H9 (cell line): ENCODE measurements at regions not wholly inside any gene's neighbourhood (a gene's known extent, or its start where the extent isn't known, plus 50 kb on each side); places are given as distances from the start of the nearest gene placed in this dataset.

ENCODE experiments used
- DNase-seq: peaks from one replicate; pipeline ENCODE4 v3.0.0-alpha.2; 2017
- H2AFZ ChIP-seq: one replicate; pipeline ENCODE4 v1.6.1; 2013; ENCODE audit warnings: mild to moderate bottlenecking, low read length, control low read depth, moderate library complexity
- H2AK5ac ChIP-seq: 2 replicates; pipeline ENCODE4 v1.6.1; 2013; ENCODE audit warnings: low read length, control low read depth, mixed read lengths; ENCODE audit not compliant: insufficient read length
- H2BK120ac ChIP-seq: one replicate; pipeline ENCODE4 v1.6.1; 2013; ENCODE audit warnings: low read depth, mild to moderate bottlenecking, low read length, control low read depth, inconsistent platforms; ENCODE audit not compliant: poor library complexity, severe bottlenecking
- H2BK12ac ChIP-seq: 2 replicates; pipeline ENCODE4 v1.6.1; 2013; ENCODE audit warnings: low read length, control low read depth, mixed read lengths, low read depth; ENCODE audit not compliant: insufficient read length
- H2BK15ac ChIP-seq: 2 replicates; pipeline ENCODE4 v1.6.1; 2013; ENCODE audit warnings: low read depth, low read length, control low read depth
- H2BK20ac ChIP-seq: one replicate; pipeline ENCODE4 v1.6.1; 2013; ENCODE audit warnings: low read depth, mild to moderate bottlenecking, low read length, control low read depth, inconsistent platforms; ENCODE audit not compliant: poor library complexity, severe bottlenecking
- H2BK5ac ChIP-seq: 2 replicates; pipeline ENCODE4 v1.6.1; 2013; ENCODE audit warnings: low read length, control low read depth, mixed read lengths; ENCODE audit not compliant: insufficient read length
- H3K14ac ChIP-seq: 2 replicates; pipeline ENCODE4 v1.6.1; 2013; ENCODE audit warnings: low read length, control low read depth; ENCODE audit not compliant: insufficient read depth
- H3K18ac ChIP-seq: 2 replicates; pipeline ENCODE4 v1.6.1; 2013; ENCODE audit warnings: low read depth, mild to moderate bottlenecking, mixed read lengths, low read length, control low read depth; ENCODE audit not compliant: insufficient read length
- H3K23ac ChIP-seq: 2 replicates; pipeline ENCODE4 v1.6.1; 2013; ENCODE audit warnings: low read length, control low read depth, mixed read lengths, low read depth; ENCODE audit not compliant: insufficient read length
- H3K23me2 ChIP-seq: 2 replicates; pipeline ENCODE4 v1.6.1; 2013; ENCODE audit warnings: low read depth, mild to moderate bottlenecking, mixed read lengths, low read length, control low read depth; ENCODE audit not compliant: insufficient read length, poor library complexity, severe bottlenecking
- H3K27ac ChIP-seq: 2 replicates; pipeline ENCODE4 v1.5.1; 2013; ENCODE audit warnings: low read length, control low read depth, mixed read lengths, low read depth; ENCODE audit not compliant: insufficient read length
- H3K27me3 ChIP-seq: 2 replicates; pipeline ENCODE4 v1.6.1; 2013; ENCODE audit warnings: low read length, control low read depth, inconsistent platforms; ENCODE audit not compliant: insufficient read depth
- H3K4ac ChIP-seq: 2 replicates; pipeline ENCODE4 v1.6.1; 2013; ENCODE audit warnings: low read depth, mild to moderate bottlenecking, control low read depth, inconsistent platforms, low read length, moderate library complexity
- H3K4me1 ChIP-seq: 2 replicates; pipeline ENCODE4 v1.6.1; 2013; ENCODE audit warnings: low read length, control low read depth, inconsistent platforms; ENCODE audit not compliant: insufficient read depth
- H3K4me2 ChIP-seq: 2 replicates; pipeline ENCODE4 v1.6.1; 2013; ENCODE audit warnings: low read length, control low read depth, mixed read lengths; ENCODE audit not compliant: insufficient read length, insufficient read depth
- H3K56ac ChIP-seq: 2 replicates; pipeline ENCODE4 v1.6.1; 2013; ENCODE audit warnings: low read depth, mild to moderate bottlenecking, mixed read lengths, low read length, control low read depth; ENCODE audit not compliant: insufficient read length
- H3K79me1 ChIP-seq: 2 replicates; pipeline ENCODE4 v1.6.1; 2013; ENCODE audit warnings: low read depth, mild to moderate bottlenecking, moderate library complexity, low read length, control low read depth, inconsistent platforms; ENCODE audit not compliant: insufficient read depth, poor library complexity, severe bottlenecking
- H3K79me2 ChIP-seq: 2 replicates; pipeline ENCODE4 v1.6.1; 2013; ENCODE audit warnings: low read length, control low read depth, inconsistent platforms; ENCODE audit not compliant: insufficient read depth
- H3K9ac ChIP-seq: 2 replicates; pipeline ENCODE4 v1.6.1; 2013; ENCODE audit warnings: low read length, control low read depth, mixed read lengths; ENCODE audit not compliant: insufficient read length; ENCODE audit errors: extremely low read depth
- H3K9me3 ChIP-seq: one replicate; pipeline ENCODE4 v1.6.1; 2013; ENCODE audit warnings: low read depth, low read length, inconsistent platforms; ENCODE audit not compliant: control insufficient read depth
- H3T11ph ChIP-seq: one replicate; pipeline ENCODE4 v1.6.1; 2013; ENCODE audit warnings: mild to moderate bottlenecking, low read length, control low read depth, inconsistent platforms
- H4K20me1 ChIP-seq: one replicate; pipeline ENCODE4 v1.6.1; 2013; ENCODE audit not compliant: control insufficient read depth, insufficient read length, insufficient read depth
- H4K5ac ChIP-seq: 2 replicates; pipeline ENCODE4 v1.6.1; 2013; ENCODE audit warnings: low read depth, mild to moderate bottlenecking, mixed read lengths, low read length, control low read depth; ENCODE audit not compliant: insufficient read length
- H4K8ac ChIP-seq: replicated peaks from 2 replicates; pipeline ENCODE4 v1.6.1; 2013; ENCODE audit warnings: low read length, control low read depth, mixed read lengths, low read depth; ENCODE audit not compliant: insufficient read length
- H4K91ac ChIP-seq: 2 replicates; pipeline ENCODE4 v1.6.1; 2013; ENCODE audit warnings: low read depth, mild to moderate bottlenecking, moderate library complexity, mixed read lengths, low read length, control low read depth; ENCODE audit not compliant: insufficient read length
- H3K27ac Mint-ChIP-seq, 3 experiments: 2 replicates in 2 of 3; 3 replicates in 1 of 3; pipeline ENCODE4 v1.8.0; 2020 to 2021; ENCODE audit warnings: mixed read lengths in 3 of 3, mild to moderate bottlenecking in 1 of 3, moderate library complexity in 1 of 3
- H3K27me3 Mint-ChIP-seq: 2 replicates; pipeline ENCODE4 v1.8.0; 2021; ENCODE audit warnings: low read depth, mild to moderate bottlenecking, moderate library complexity, mixed read lengths
- H3K36me3 Mint-ChIP-seq, 3 experiments: 2 replicates in 2 of 3; 3 replicates in 1 of 3; pipeline ENCODE4 v1.8.0; 2020 to 2021; ENCODE audit warnings: low read depth in 3 of 3, mixed read lengths in 3 of 3; ENCODE audit not compliant: insufficient read depth in 1 of 3
- H3K4me1 Mint-ChIP-seq, 2 experiments: 2 replicates each; pipeline ENCODE4 v1.8.0; 2020; ENCODE audit warnings: mixed read lengths in 2 of 2
- H3K4me3 Mint-ChIP-seq, 2 experiments: 2 replicates in 1 of 2; 3 replicates in 1 of 2; pipeline ENCODE4 v1.8.0; 2020 to 2021; ENCODE audit warnings: mild to moderate bottlenecking in 2 of 2, mixed read lengths in 2 of 2, moderate library complexity in 1 of 2
- H3K9me3 Mint-ChIP-seq, 2 experiments: 2 replicates in 1 of 2; 3 replicates in 1 of 2; pipeline ENCODE4 v1.8.0; 2020; ENCODE audit warnings: mild to moderate bottlenecking in 2 of 2, mixed read lengths in 2 of 2, moderate library complexity in 1 of 2
- WGBS: extraction: QIAGEN DNeasy Blood & Tissue Kit; methylation state at CpG from one replicate; pipeline ENCODE4 v1.1.7; 2013; ENCODE audit warnings: missing lambda C conversion rate, low lambda C conversion rate, mixed read lengths; ENCODE audit not compliant: insufficient read length; ENCODE audit errors: extremely low coverage; 5-methylcytosine and 5-hydroxymethylcytosine counted together
- TF ChIP-seq, protein P1 (sequence below): fragments of 200-600 bp; sonication (generic); conservative IDR thresholded peaks from 3 replicates; pipeline ENCODE4 v1.8.0; 2021; ENCODE audit warnings: antibody characterized with exemption, mild to moderate bottlenecking

DNA sequence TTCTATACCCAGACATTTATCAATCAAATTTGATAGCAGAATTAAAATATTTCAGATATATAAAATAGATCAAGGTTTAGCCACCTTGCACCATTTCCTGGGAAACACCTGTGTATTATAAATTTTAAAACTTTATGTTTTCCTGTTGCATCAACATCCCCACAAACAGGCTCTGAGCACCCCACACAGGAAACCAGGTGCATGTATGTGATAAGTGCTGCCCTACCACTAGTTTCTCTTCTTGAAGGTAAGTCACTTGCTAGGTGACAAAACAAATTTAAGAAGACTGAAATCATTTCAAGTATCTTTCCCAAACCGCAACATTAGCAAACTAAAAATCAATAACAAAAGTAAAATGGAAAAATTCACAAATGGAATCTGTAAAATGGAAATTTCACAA is 496.1 kb upstream of the CCDC54 start:
- Histone ChIP-seq H4K5ac (no peak overlapping the region), H2AK5ac (no peak overlapping the region), H3K9me3 (no peaks in the 10 kb centered on the region), H2BK5ac (no peak overlapping the region), H3K56ac (no peak overlapping the region), H3K23ac (no peak overlapping the region), H3T11ph (no peak overlapping the region), H3K4me1 (peaks cover 4% of the 10 kb centered on the region; the same call in 1 of the 2 replicates), H3K79me1 (no peaks in the 10 kb centered on the region), H4K91ac (no peak overlapping the region), H3K14ac (no peak overlapping the region), H4K8ac (no peak overlapping the region), H2BK20ac (no peak overlapping the region), H3K4me2 (no peak overlapping the region), H2BK15ac (no peak overlapping the region), H2BK120ac (no peak overlapping the region), H3K27me3 (no peaks in the 10 kb centered on the region; the same call in 1 of the 2 replicates), H4K20me1 (no peaks in the 10 kb centered on the region), H3K9ac (no peak overlapping the region), H3K18ac (no peak overlapping the region), H3K23me2 (no peaks in the 10 kb centered on the region), H3K79me2 (no peaks in the 10 kb centered on the region), H3K27ac (no peak overlapping the region), H3K4ac (no peak overlapping the region), H2BK12ac (no peak overlapping the region), H2AFZ (no peak overlapping the region)
- H3K4me1 Mint-ChIP-seq, result peaks cover 42 to 44% of the 10 kb centered on the region in 2 experiments
- H3K9me3 Mint-ChIP-seq, result peaks cover 33 to 35% of the 10 kb centered on the region in 2 experiments
- peak overlapping the region; percentile 20 to 88 (median 27); a peak in 4 of 7 replicates for H3K27ac Mint-ChIP-seq
- TF ChIP-seq, protein P1, sequence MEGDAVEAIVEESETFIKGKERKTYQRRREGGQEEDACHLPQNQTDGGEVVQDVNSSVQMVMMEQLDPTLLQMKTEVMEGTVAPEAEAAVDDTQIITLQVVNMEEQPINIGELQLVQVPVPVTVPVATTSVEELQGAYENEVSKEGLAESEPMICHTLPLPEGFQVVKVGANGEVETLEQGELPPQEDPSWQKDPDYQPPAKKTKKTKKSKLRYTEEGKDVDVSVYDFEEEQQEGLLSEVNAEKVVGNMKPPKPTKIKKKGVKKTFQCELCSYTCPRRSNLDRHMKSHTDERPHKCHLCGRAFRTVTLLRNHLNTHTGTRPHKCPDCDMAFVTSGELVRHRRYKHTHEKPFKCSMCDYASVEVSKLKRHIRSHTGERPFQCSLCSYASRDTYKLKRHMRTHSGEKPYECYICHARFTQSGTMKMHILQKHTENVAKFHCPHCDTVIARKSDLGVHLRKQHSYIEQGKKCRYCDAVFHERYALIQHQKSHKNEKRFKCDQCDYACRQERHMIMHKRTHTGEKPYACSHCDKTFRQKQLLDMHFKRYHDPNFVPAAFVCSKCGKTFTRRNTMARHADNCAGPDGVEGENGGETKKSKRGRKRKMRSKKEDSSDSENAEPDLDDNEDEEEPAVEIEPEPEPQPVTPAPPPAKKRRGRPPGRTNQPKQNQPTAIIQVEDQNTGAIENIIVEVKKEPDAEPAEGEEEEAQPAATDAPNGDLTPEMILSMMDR, result no peak
- peaks cover 20 to 52% (median 42%) of the 10 kb centered on the region in 3 experiments for H3K36me3 Mint-ChIP-seq
- WGBS, result no CpG with 5 or more reads among the region's 1 CpG
- H3K4me3 Mint-ChIP-seq, result no peak overlapping the region
- no peaks in the 10 kb centered on the region for H3K27me3 Mint-ChIP-seq
- DNase-seq, result no peak
